ENCODE measurements at regions not wholly inside any gene's neighbourhood (a gene's known extent, or its start where the extent isn't known, plus 50 kb on each side); places are given as distances from the start of the nearest gene placed in this dataset.

GRCh38 chr10:76681153-76681552 is 956.5 kb downstream of the KCNMA1 start:
- DNase-seq, result no peak
- Histone ChIP-seq H3K9me3 (no peaks in the 10 kb centered on the region), H3K4me1 (peaks cover 3 to 11% of the 10 kb centered on the region in 2 donors), H3K27ac (no peak overlapping the region), H3K4me3 (replicated peaks in 1 of 3) (no peak overlapping the region), H3K36me3 (no peaks in the 10 kb centered on the region), H3K27me3 (no peaks in the 10 kb centered on the region)
- intact Hi-C loops (cut with DNase I), result no loop called here
- TF ChIP-seq POLR2A (IDR thresholded peaks at IDR 0.05), result no peak
- TF ChIP-seq CTCF (IDR thresholded peaks at IDR 0.05), result no peak
- WGBS, 2 donors, result 72 to 80% methylated on average over 1 of the region's 1 CpG

GRCh38 chr10:76679030-76679429 is 958.6 kb downstream of the KCNMA1 start:
- Histone ChIP-seq H3K9me3 (no peaks in the 10 kb centered on the region), H3K4me3 (replicated peaks in 1 of 3) (no peak overlapping the region), H3K4me1 (peaks cover 8 to 21% of the 10 kb centered on the region in 2 donors), H3K36me3 (no peaks in the 10 kb centered on the region), H3K27me3 (no peaks in the 10 kb centered on the region), H3K27ac (no peak overlapping the region)
- intact Hi-C loops (cut with DNase I), result no loop called here
- no peak for DNase-seq
- 67 to 73% methylated on average over 2 of the region's 2 CpGs for WGBS, 2 donors
- TF ChIP-seq CTCF (IDR thresholded peaks at IDR 0.05) (no peak), POLR2A (IDR thresholded peaks at IDR 0.05) (no peak)

- peak overlapping the region; percentile 41 to 65 (median 43) for H3K27ac ChIP-seq
- intact Hi-C loops (cut with DNase I), result no loop called here
- no peak overlapping the region for H3K4me3 ChIP-seq (replicated peaks in 1 of 3)
- H3K27me3 ChIP-seq, result no peaks in the 10 kb centered on the region
- H3K9me3 ChIP-seq, result no peaks in the 10 kb centered on the region
- H3K4me1 ChIP-seq, result peaks cover 8 to 21% of the 10 kb centered on the region in 2 donors
- 31 to 36% methylated on average over 4 of the region's 4 CpGs for WGBS, 2 donors
- TF ChIP-seq CTCF (IDR thresholded peaks at IDR 0.05) (peak in 3 of 6 experiments; percentile 9 to 17 (median 15)), POLR2A (IDR thresholded peaks at IDR 0.05) (no peak)
- H3K36me3 ChIP-seq, result no peaks in the 10 kb centered on the region
- peak; percentile 63 to 78 for DNase-seq
These were observed 961.5 kb downstream of the KCNMA1 start for GRCh38 chr10:76675951-76676587.

- Histone ChIP-seq H3K9me3 (no peaks in the 10 kb centered on the region), H3K36me3 (no peaks in the 10 kb centered on the region), H3K27ac (peak overlapping the region; percentile 41 to 65 (median 43)), H3K4me3 (replicated peaks in 1 of 3) (no peak overlapping the region), H3K27me3 (no peaks in the 10 kb centered on the region), H3K4me1 (peaks cover 8 to 21% of the 10 kb centered on the region in 2 donors)
- WGBS, 2 donors, result 42 to 63% methylated on average over 3 of the region's 3 CpGs
- intact Hi-C loops (cut with DNase I), result no loop called here
- no peak for DNase-seq
- TF ChIP-seq CTCF (IDR thresholded peaks at IDR 0.05), result no peak
- no peak for TF ChIP-seq POLR2A (IDR thresholded peaks at IDR 0.05)
These were observed 962.1 kb downstream of the KCNMA1 start for GRCh38 chr10:76675561-76675950.

- H3K4me3 ChIP-seq (replicated peaks in 1 of 3), result no peak overlapping the region
- intact Hi-C loops (cut with DNase I), result no loop called here
- no peak overlapping the region for H3K27ac ChIP-seq
- no peaks in the 10 kb centered on the region for H3K36me3 ChIP-seq
- no peaks in the 10 kb centered on the region for H3K27me3 ChIP-seq
- DNase-seq, result no peak
- TF ChIP-seq POLR2A (IDR thresholded peaks at IDR 0.05) (no peak), CTCF (IDR thresholded peaks at IDR 0.05) (no peak)
- H3K9me3 ChIP-seq, result no peaks in the 10 kb centered on the region
- no peaks in the 10 kb centered on the region for H3K4me1 ChIP-seq
- 79 to 88% methylated on average over 4 of the region's 4 CpGs for WGBS, 2 donors
These were observed 969.9 kb downstream of the KCNMA1 start for GRCh38 chr10:76667408-76668370.

All from thyroid gland (tissue), 4 donors.